ENCODE measurements at regions not wholly inside any gene's neighbourhood (a gene's known extent, or its start where the extent isn't known, plus 50 kb on each side); places are given as distances from the start of the nearest gene placed in this dataset.

GRCh38 chr2:204431529-204431928 lies 113.7 kb upstream of the PARD3B start:
- TF ChIP-seq CTCF (IDR thresholded peaks at IDR 0.05; ENCODE audit: low read depth, low read length, poor library complexity, severe bottlenecking) (no peak), EZH2phosphoT487 (IDR thresholded peaks at IDR 0.05; ENCODE audit: borderline replicate concordance, low read length) (no peak)

Measured in DOHH2 (cell line).